K562 (cell line): ENCODE measurements at regions not wholly inside any gene's neighbourhood (a gene's known extent, or its start where the extent isn't known, plus 50 kb on each side); places are given as distances from the start of the nearest gene placed in this dataset.

Experiments used
- ATAC-seq: fragments of 200-7000 bp; cut with Tn5 transposase; 3 replicates; pipeline ENCODE4 v1.9.1; 2020; ENCODE audit warnings: moderate library complexity
- BruUV-seq: library from RNA; stranded (reverse); fragments of 400-500 nt; replicated peaks from 2 replicates; lab custom pipeline; 2021; lab: Mats Ljungman, UMichigan
- CTCF ChIA-PET: fragments of 300-600 bp; formaldehyde crosslinking; extraction: SDS; loops from one replicate; lab custom pipeline; 2021; ENCODE audit warnings: low intra/inter-chr PET ratio; lab: Yijun Ruan, JAX
- POLR2A ChIA-PET: fragments of 300-600, 350-650 bp; sonication (Branson Sonifier 250); formaldehyde crosslinking; extraction: SDS; loops from one replicate; lab custom pipeline; 2021; ENCODE audit warnings: antibody characterized with exemption, inconsistent platforms; lab: Yijun Ruan, JAX
- DNase-seq, 4 experiments: peaks; one replicate each; pipeline versions ENCODE4 v3.0.0 to v3.0.0-alpha.2; 2011 to 2018; ENCODE audit warnings: low spot score in 3 of 4, mixed read lengths in 3 of 4; ENCODE audit errors: extremely low read depth in 1 of 4
- FAIRE-seq: peaks from 2 replicates; lab custom pipeline; 2011; peaks lifted over from hg19 to GRCh38; lab: Jason Lieb, UNC
- H2AFZ ChIP-seq: 2 replicates; pipeline ENCODE4 v1.6.0; 2011; ENCODE audit warnings: low read depth, low read length, control low read depth, inconsistent platforms
- H3K27ac ChIP-seq: fragments of 200-600 bp; 3 replicates; pipeline ENCODE4 v1.8.0; 2011; ENCODE audit warnings: low read depth, mild to moderate bottlenecking, control low read depth, inconsistent platforms, low read length, moderate library complexity, mixed read lengths; ENCODE audit errors: extremely low read depth
- H3K27me3 ChIP-seq, 2 experiments: fragments of 300-600 bp in 1 of 2; 2 replicates in 1 of 2; 3 replicates in 1 of 2; pipeline versions ENCODE4 v1.6.0 to v1.8.0; 2011; ENCODE audit warnings: inconsistent platforms in 2 of 2, low read length in 2 of 2, mild to moderate bottlenecking in 1 of 2, mixed read lengths in 1 of 2, moderate library complexity in 1 of 2; ENCODE audit not compliant: control insufficient read depth in 2 of 2, insufficient read depth in 2 of 2
- H3K36me3 ChIP-seq: fragments of 300-600 bp; 3 replicates; pipeline ENCODE4 v1.8.0; 2011; ENCODE audit warnings: mild to moderate bottlenecking, low read length, inconsistent platforms; ENCODE audit not compliant: control insufficient read depth, insufficient read depth
- H3K4me1 ChIP-seq, 2 experiments: fragments of 200-600 bp in 1 of 2; replicated peaks in 1 of 2; 2 replicates in 1 of 2; 3 replicates in 1 of 2; pipeline versions ENCODE4 v1.5.1 to v1.8.0; 2011; ENCODE audit warnings: inconsistent platforms in 2 of 2, low read length in 2 of 2, mild to moderate bottlenecking in 1 of 2, mixed read lengths in 1 of 2, moderate library complexity in 1 of 2; ENCODE audit not compliant: control insufficient read depth in 2 of 2, insufficient read depth in 2 of 2
- H3K4me2 ChIP-seq: 2 replicates; pipeline ENCODE4 v1.6.1; 2011; ENCODE audit warnings: low read length, control low read depth, inconsistent platforms, mixed read lengths; ENCODE audit not compliant: insufficient read depth
- H3K4me3 ChIP-seq: fragments of 200-600 bp; sonication (generic), shearing (Covaris generic); 2 replicates; pipeline ENCODE4 v1.5.1; 2016; ENCODE audit warnings: control low read depth, inconsistent platforms
- H3K79me2 ChIP-seq: fragments of 200-600 bp; 3 replicates; pipeline ENCODE4 v1.8.0; 2011; ENCODE audit warnings: low read length, inconsistent platforms; ENCODE audit not compliant: control insufficient read depth, insufficient read depth
- H3K9ac ChIP-seq, 2 experiments: 2 replicates each; pipeline versions ENCODE4 v1.6.0 to v1.6.1; 2011; ENCODE audit warnings: low read depth in 2 of 2, low read length in 2 of 2, control low read depth in 1 of 2, inconsistent platforms in 1 of 2, mild to moderate bottlenecking in 1 of 2, mixed read lengths in 1 of 2; ENCODE audit not compliant: insufficient read depth in 1 of 2
- H3K9me1 ChIP-seq: one replicate; pipeline ENCODE4 v1.6.0; 2011; ENCODE audit warnings: inconsistent platforms, mild to moderate bottlenecking, low read length, moderate library complexity; ENCODE audit not compliant: control insufficient read depth, insufficient read depth
- H3K9me3 ChIP-seq: replicated peaks from 2 replicates; pipeline ENCODE4 v1.5.1; 2011; ENCODE audit warnings: low read depth, low read length, inconsistent platforms; ENCODE audit not compliant: control insufficient read depth, insufficient read depth
- H4K20me1 ChIP-seq: replicated peaks from 2 replicates; pipeline ENCODE4 v1.6.1; 2011; ENCODE audit warnings: low read length, inconsistent platforms, mixed read lengths; ENCODE audit not compliant: control insufficient read depth, insufficient read depth
- HMG20A ChIP-seq: fragments of 450-650 bp; formaldehyde crosslinking; conservative IDR thresholded peaks from 2 replicates; pipeline ENCODE4 v1.4.0; 2020; ENCODE audit warnings: mild to moderate bottlenecking, mixed read lengths
- TRIM24 ChIP-seq, 2 experiments: fragments of 450-650 bp; IDR thresholded peaks; 2 replicates each; pipeline ENCODE4 v1.6.1; 2016
- ZNF146 ChIP-seq: IDR thresholded peaks from one replicate; pipeline ENCODE4 v1.6.1; 2018; ENCODE audit warnings: missing compliant biosample characterization; ENCODE audit not compliant: unreplicated experiment
- ZNF184 ChIP-seq: sonication (generic); formaldehyde crosslinking; IDR thresholded peaks from 2 replicates; pipeline ENCODE4 v1.5.0; 2020; ENCODE audit warnings: missing genetic modification reagents
- ZNF707 ChIP-seq: fragments of 250-450 bp; sonication (Bioruptor Pico); conservative IDR thresholded peaks from 2 replicates; pipeline ENCODE4 v1.8.0; 2022; ENCODE audit warnings: inconsistent platforms, mild to moderate bottlenecking, moderate library complexity
- WGBS: fragments of 100-300 bp; shearing (Covaris generic); methylation state at CpG from one replicate; pipeline ENCODE4 v1.1.6; 2016; ENCODE audit warnings: low coverage, mixed read lengths; ENCODE audit not compliant: insufficient coverage; ENCODE audit errors: missing lambda C conversion rate; 5-methylcytosine and 5-hydroxymethylcytosine counted together
- in situ Hi-C: fragments of 300-500 bp; cut with MboI; formaldehyde crosslinking; loops from 4 replicates; pipeline ENCODE4 v1.15.0; 2018; ENCODE audit warnings: inconsistent platforms, mixed read lengths
- intact Hi-C: fragments of 100-400 bp; cut with micrococcal nuclease; formaldehyde crosslinking; loops from 2 replicates; pipeline ENCODE4 v1.14.2; 2022
- TF ChIP-seq, protein P1 (sequence below): sonication (generic); formaldehyde crosslinking; IDR thresholded peaks from 2 replicates; pipeline ENCODE4 v1.8.0; 2023; ENCODE audit warnings: mild to moderate bottlenecking, missing genetic modification reagents
- TF ChIP-seq, protein P2 (sequence below): fragments of 450-650 bp; IDR thresholded peaks from 2 replicates; pipeline ENCODE4 v1.6.1; 2016; ENCODE audit warnings: mild to moderate bottlenecking

DNA sequence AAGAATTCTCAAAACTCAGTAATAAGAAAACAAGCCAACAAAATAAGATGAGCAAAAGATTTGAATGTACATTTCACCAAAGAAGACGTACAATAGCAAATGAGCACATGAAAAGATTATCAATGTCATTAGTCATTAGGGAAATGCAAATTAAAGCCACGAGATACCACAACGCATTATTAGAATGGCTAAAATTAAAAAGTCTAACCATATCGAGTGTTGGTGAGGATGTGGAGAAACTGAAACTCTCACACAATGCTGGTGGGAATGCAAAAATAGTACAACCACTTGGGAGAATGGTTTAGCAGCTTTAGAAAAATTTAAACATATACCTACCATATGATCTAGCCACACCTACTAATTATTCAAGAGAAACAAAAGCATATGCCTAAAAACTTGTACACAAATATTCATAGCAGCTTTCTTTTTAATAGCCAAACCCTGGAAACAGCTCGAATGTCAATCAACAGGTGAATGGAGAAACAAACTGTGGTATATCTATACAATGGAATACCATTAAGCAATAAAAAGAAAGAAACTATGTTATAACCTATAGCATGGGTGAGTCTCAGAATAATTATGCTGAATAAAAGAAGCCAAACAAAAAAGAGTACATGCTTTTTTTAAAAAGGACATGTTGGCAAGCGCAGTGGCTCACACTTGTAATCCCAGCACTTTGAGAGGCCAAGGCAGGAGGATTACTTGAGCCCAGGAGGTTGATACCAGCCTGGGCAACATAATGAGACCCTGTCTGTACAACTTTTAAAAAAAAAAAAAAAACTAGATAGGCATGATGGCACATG, 103.6 kb downstream of the LITAF start:
- TF ChIP-seq ZNF146 (CRISPR knock-in tag) (no peak), TRIM24 (IDR thresholded peaks at IDR 0.05) (no peak), ZNF707 (no peak), HMG20A (CRISPR knock-in tag) (no peak), ZNF184 (CRISPR knock-in tag) (0 out of 2 replicates have a peak, but pooled peaks have one; percentile 18)
- TF ChIP-seq, protein P1, sequence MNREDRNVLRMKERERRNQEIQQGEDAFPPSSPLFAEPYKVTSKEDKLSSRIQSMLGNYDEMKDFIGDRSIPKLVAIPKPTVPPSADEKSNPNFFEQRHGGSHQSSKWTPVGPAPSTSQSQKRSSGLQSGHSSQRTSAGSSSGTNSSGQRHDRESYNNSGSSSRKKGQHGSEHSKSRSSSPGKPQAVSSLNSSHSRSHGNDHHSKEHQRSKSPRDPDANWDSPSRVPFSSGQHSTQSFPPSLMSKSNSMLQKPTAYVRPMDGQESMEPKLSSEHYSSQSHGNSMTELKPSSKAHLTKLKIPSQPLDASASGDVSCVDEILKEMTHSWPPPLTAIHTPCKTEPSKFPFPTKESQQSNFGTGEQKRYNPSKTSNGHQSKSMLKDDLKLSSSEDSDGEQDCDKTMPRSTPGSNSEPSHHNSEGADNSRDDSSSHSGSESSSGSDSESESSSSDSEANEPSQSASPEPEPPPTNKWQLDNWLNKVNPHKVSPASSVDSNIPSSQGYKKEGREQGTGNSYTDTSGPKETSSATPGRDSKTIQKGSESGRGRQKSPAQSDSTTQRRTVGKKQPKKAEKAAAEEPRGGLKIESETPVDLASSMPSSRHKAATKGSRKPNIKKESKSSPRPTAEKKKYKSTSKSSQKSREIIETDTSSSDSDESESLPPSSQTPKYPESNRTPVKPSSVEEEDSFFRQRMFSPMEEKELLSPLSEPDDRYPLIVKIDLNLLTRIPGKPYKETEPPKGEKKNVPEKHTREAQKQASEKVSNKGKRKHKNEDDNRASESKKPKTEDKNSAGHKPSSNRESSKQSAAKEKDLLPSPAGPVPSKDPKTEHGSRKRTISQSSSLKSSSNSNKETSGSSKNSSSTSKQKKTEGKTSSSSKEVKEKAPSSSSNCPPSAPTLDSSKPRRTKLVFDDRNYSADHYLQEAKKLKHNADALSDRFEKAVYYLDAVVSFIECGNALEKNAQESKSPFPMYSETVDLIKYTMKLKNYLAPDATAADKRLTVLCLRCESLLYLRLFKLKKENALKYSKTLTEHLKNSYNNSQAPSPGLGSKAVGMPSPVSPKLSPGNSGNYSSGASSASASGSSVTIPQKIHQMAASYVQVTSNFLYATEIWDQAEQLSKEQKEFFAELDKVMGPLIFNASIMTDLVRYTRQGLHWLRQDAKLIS (CRISPR knock-in tag), result no peak
- TF ChIP-seq, protein P2, sequence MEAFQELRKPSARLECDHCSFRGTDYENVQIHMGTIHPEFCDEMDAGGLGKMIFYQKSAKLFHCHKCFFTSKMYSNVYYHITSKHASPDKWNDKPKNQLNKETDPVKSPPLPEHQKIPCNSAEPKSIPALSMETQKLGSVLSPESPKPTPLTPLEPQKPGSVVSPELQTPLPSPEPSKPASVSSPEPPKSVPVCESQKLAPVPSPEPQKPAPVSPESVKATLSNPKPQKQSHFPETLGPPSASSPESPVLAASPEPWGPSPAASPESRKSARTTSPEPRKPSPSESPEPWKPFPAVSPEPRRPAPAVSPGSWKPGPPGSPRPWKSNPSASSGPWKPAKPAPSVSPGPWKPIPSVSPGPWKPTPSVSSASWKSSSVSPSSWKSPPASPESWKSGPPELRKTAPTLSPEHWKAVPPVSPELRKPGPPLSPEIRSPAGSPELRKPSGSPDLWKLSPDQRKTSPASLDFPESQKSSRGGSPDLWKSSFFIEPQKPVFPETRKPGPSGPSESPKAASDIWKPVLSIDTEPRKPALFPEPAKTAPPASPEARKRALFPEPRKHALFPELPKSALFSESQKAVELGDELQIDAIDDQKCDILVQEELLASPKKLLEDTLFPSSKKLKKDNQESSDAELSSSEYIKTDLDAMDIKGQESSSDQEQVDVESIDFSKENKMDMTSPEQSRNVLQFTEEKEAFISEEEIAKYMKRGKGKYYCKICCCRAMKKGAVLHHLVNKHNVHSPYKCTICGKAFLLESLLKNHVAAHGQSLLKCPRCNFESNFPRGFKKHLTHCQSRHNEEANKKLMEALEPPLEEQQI, result no peak
- in situ Hi-C loops (no loop called here), intact Hi-C loops (no loop called here)
- ChIA-PET POLR2A (interaction anchor here (0.6 kb wide), 1 partner anchor 14 kb away, joined by 4 read pairs; no protein-coding TSS in a partner anchor), CTCF (no interaction called here)
- Histone ChIP-seq H3K9me3 (no peaks in the 10 kb centered on the region), H3K4me3 (no peak overlapping the region), H3K79me2 (no peaks in the 10 kb centered on the region), H3K27me3 (peaks cover 5 to 6% of the 10 kb centered on the region in 2 experiments; a peak in 3 of 5 replicates), H2AFZ (no peak overlapping the region), H3K9me1 (no peaks in the 10 kb centered on the region), H3K4me1 (peaks cover 0 to 4% of the 10 kb centered on the region in 2 experiments; a peak in 2 of 5 replicates), H3K36me3 (no peaks in the 10 kb centered on the region), H3K4me2 (no peak overlapping the region), H3K9ac (no peak overlapping the region), H3K27ac (no peak overlapping the region), H4K20me1 (no peaks in the 10 kb centered on the region)
- DNase-seq (no peak), FAIRE-seq (no peak), ATAC-seq (no peak)
- WGBS, result 26% methylated on average over 6 of the region's 6 CpGs
- BruUV-seq, result no TSS peak
